AG04450 (cell line): ENCODE measurements at regions not wholly inside any gene's neighbourhood (a gene's known extent, or its start where the extent isn't known, plus 50 kb on each side); places are given as distances from the start of the nearest gene placed in this dataset.

Source experiments
- CTCF ChIA-PET: fragments of 300-600, 350-600 bp; formaldehyde crosslinking; extraction: SDS; loops from one replicate; lab custom pipeline; 2022; ENCODE audit warnings: antibody characterized with exemption, inconsistent platforms; lab: Charles Lee
- POLR2A ChIA-PET: fragments of 350-600 bp; formaldehyde crosslinking; extraction: SDS; loops from one replicate; lab custom pipeline; 2021; ENCODE audit warnings: antibody characterized with exemption, inconsistent platforms; lab: Yijun Ruan, JAX
- DNase-seq: peaks from one replicate; pipeline ENCODE4 v3.0.0-alpha.2; 2011; ENCODE audit warnings: low read depth, low spot score
- H3K27ac ChIP-seq: one replicate; pipeline ENCODE4 v1.5.1; 2012; ENCODE audit warnings: low read depth, low read length, control low read depth
- H3K27me3 ChIP-seq: one replicate; pipeline ENCODE4 v1.6.0; 2012; ENCODE audit warnings: low read length; ENCODE audit not compliant: control insufficient read depth, insufficient read depth
- H3K4me3 ChIP-seq: 2 replicates; pipeline ENCODE4 v1.5.1; 2011; ENCODE audit warnings: mild to moderate bottlenecking, low read depth, low read length, control low read depth
- H3K9me3 ChIP-seq: 2 replicates; pipeline ENCODE4 v1.5.1; 2012; ENCODE audit warnings: low read length; ENCODE audit not compliant: control insufficient read depth, insufficient read depth
- TF ChIP-seq, protein P1 (sequence below): IDR thresholded peaks from 2 replicates; pipeline ENCODE4 v1.5.1; 2011; ENCODE audit warnings: low read depth, low read length, control low read depth, inconsistent platforms

DNA sequence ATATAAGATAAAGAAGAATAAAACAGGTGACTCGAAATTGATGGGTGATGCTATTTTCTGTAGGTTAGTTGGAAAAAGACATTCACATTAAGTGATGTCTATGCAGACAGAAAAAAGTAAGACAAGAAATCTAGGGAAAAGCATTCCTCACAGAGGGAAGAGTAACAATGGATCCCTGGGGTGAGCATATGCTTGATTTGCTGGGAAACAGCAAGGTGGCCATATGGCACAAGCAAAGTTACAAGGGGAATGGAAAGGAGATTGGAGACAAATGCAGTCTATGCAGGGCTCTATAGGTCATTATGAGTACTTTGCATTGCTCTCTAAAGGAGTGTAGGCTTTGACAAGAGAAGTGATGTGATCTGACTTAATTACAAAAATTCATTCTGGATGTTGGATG, 90.9 kb upstream of the ZNF804B start:
- CTCF ChIA-PET, result no interaction called here

DNA sequence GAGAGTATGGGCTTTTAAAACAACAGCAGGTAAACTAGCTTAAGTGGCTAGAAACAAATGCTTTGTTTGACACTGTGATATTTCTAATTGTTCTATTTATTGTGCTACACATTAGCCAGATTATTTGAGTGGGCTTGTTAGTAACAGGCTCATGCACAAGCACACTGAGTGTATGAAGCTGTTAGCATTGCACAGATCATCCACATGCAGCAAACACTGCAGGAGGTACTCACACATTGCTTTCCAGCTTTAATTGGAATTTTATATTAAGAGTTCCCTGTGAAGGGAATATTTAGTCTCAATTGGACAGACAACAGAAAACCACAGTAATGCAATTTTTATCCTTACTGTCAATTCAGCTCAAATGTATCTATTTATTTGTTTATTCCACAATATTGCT, 92.9 kb upstream of the ZNF804B start:
- Histone ChIP-seq H3K9me3 (peaks cover 2% of the 10 kb centered on the region; the same call in 1 of the 2 replicates), H3K27ac (no peak overlapping the region), H3K4me3 (no peak overlapping the region), H3K27me3 (no peaks in the 10 kb centered on the region)
- ChIA-PET CTCF (no interaction called here), POLR2A (no interaction called here)
- TF ChIP-seq, protein P1, sequence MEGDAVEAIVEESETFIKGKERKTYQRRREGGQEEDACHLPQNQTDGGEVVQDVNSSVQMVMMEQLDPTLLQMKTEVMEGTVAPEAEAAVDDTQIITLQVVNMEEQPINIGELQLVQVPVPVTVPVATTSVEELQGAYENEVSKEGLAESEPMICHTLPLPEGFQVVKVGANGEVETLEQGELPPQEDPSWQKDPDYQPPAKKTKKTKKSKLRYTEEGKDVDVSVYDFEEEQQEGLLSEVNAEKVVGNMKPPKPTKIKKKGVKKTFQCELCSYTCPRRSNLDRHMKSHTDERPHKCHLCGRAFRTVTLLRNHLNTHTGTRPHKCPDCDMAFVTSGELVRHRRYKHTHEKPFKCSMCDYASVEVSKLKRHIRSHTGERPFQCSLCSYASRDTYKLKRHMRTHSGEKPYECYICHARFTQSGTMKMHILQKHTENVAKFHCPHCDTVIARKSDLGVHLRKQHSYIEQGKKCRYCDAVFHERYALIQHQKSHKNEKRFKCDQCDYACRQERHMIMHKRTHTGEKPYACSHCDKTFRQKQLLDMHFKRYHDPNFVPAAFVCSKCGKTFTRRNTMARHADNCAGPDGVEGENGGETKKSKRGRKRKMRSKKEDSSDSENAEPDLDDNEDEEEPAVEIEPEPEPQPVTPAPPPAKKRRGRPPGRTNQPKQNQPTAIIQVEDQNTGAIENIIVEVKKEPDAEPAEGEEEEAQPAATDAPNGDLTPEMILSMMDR, result no peak
- DNase-seq, result no peak

More for the DNA sequence above, 90.9 kb upstream of the ZNF804B start:
- Histone ChIP-seq H3K27ac (no peak overlapping the region), H3K27me3 (no peaks in the 10 kb centered on the region), H3K9me3 (peaks cover 5% of the 10 kb centered on the region), H3K4me3 (no peak overlapping the region)
- no peak for DNase-seq
- POLR2A ChIA-PET, result no interaction called here
- TF ChIP-seq, protein P1, result no peak

DNA sequence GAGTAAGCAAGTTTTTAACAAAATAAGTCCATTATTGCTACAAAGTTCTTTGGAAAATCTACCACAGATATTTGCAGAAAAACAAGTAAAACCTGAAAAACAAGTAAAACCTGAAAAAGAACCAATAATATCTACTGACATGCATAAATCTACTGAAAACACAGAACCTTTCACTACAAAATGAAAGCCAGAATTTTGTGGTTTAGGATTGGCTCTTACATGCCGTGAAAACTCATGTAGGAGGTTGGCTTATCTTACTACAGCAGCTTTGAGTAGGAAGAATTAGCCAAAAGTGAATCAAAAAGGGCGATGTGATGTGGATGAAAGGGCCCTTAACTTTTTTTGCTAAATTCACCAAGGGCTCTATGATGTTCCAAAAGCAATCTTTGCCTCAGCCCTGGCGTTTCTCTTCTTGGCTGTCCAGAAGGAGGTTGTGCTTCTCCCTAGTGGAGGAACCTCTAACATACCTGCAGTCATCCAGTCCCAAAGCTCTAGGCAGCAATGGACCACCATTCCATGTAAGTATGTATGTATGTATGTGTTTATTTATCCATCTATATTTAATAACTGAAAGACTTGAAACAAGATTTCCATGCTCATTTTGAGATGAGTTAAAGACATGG, 93.5 kb upstream of the ZNF804B start:
- ChIA-PET CTCF (no interaction called here), POLR2A (no interaction called here)

DNA sequence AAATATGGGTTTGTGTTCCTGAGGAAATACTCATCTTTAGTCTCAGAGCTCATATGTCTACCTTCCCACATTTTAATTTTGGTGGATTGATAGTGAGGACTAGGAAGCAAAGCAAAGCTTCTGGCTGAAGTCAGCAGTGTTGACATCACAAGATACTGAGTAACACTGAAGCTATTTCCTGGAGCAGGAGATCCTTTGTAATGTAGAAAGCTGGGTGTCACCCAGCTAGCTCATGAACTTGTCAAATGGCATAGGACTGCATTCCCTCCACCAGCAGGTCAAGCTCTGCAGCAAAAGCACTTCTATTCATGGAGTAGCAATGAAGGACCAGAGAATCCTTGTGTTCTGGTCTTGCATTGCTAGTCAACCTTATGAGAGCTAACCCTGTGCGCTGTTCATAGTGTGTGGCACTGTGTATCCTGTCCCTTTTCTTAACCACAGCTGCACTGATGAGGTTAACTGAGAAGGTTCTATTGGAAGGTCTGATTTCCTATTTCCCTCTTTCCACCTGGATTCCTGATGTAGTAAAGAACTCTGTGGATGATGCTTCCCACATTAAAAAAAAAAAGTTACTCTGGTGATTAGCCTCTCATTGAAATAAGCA, 94.8 kb upstream of the ZNF804B start:
- ChIA-PET POLR2A (no interaction called here), CTCF (no interaction called here)
- Histone ChIP-seq H3K4me3 (no peak overlapping the region), H3K9me3 (peaks cover 2% of the 10 kb centered on the region; the same call in 1 of the 2 replicates), H3K27ac (no peak overlapping the region), H3K27me3 (no peaks in the 10 kb centered on the region)
- DNase-seq, result no peak
- TF ChIP-seq, protein P1, result no peak

More for the DNA sequence above, 93.5 kb upstream of the ZNF804B start:
- Histone ChIP-seq H3K27me3 (no peaks in the 10 kb centered on the region), H3K9me3 (peaks cover 2% of the 10 kb centered on the region; the same call in 1 of the 2 replicates), H3K4me3 (no peak overlapping the region), H3K27ac (no peak overlapping the region)
- TF ChIP-seq, protein P1, result no peak
- no peak for DNase-seq

DNA sequence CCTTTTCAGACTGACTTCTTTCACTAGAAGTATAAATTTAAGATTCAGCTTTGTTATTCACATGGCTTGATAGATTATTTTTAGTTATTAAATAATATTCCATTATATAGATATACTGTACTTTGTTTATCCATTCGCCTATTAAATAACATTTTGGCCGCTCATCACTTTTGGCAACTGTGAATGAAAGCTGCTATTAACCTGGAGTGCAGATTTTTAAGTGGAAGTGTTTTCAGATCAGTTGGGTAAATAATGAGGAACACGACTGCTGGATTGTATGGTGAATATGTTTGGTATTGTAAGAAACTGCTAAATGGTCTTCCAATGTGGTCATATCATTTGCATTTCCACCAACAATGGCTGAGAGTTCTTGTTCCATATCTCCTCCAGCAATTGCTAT, 97.6 kb upstream of the ZNF804B start:
- no peak overlapping the region for H3K4me3 ChIP-seq
- TF ChIP-seq, protein P1, result no peak
- no peak for DNase-seq
- H3K27ac ChIP-seq, result no peak overlapping the region
- ChIA-PET CTCF (no interaction called here), POLR2A (no interaction called here)
- H3K27me3 ChIP-seq, result no peaks in the 10 kb centered on the region
- peaks cover 6% of the 10 kb centered on the region; the same call in 1 of the 2 replicates for H3K9me3 ChIP-seq
